SIG-M5 treated with dmso at 0.1 percent for 504 hours (cell line): ENCODE measurements at regions not wholly inside any gene's neighbourhood (a gene's known extent, or its start where the extent isn't known, plus 50 kb on each side); places are given as distances from the start of the nearest gene placed in this dataset.
"Not testable (repeated sequence)": the region's sequence is repeated elsewhere in the genome, so short reads cannot be mapped to it uniquely, and the experiment has no call there.

Source experiments
- DNase-seq: peaks from one replicate; lab custom pipeline; 2025; ENCODE audit not compliant: unreplicated experiment; lab: John Stamatoyannopoulos, UW

DNA sequence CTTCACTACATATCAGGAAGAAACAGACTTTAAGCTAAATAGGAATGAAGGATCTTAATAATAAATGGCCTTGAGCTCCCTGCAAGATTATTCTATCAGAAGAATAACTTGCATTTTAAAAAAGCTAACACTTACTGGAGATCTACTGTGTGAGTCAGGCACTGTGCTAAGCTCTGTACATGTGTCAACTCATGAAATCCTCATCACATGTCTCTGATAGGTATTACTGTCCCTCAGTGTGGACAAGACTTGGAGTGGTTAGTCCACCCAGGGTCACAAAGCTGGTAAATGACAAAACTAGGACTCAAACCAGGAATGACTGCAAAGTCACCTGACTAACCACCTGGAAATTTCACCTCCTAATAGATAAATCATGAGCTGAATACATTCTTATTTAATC is 57.1 kb upstream of the KCTD7 start:
- DNase-seq = no peak

DNA sequence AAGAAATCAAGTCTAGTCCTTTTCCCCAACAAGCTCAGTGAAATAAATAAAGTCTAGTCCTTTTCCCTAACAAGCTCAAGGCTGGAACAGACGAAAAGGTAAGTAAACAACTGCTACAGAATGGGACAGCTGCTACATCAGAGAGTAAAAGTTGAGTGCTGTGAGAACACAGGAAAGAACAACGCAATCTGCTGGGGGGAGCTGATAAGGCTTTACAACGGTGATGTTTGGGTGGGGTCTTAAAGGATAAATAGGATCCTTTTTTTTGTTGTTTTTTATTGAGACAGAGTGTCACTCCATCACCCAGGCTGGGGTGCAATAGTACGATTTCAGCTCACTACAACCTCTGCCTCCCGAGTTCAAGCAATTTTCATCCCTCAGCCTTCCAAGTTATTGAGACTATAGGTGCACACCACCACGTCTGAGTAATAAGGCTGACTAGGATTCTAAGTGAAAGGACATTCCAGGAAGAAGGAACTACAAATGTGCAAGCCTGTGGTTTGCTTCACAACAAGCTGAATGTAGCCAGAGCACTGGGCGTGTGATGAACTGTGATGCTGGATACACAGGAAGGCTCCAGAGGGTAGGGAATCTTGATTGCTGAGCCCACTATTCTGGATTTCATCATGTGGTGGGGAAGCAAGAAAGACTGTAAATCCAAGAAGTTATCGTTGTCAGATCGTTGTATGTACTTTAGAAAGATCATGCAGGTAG is 54.7 kb upstream of the KCTD7 start:
- DNase-seq = not testable (repeated sequence)

DNA sequence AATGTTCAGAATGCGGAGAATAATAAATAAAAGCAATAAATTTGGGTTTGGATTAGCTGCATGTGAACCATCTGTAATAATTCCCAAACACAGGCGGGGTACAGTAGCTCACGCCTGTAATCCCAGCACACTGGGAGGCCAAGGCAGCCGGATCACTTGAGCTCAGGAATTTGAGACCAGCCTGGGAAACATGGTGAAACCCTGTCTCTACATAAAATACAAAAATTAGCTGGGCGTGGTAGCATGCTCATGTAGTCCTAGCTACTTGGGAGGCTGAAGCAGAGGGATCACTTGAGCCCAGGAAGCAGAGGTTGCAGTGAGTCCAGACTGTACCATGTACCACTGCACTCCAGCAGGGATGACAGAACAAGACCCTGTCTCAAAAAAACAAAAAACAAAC is 53.9 kb upstream of the KCTD7 start:
- DNase-seq = not testable (repeated sequence)

DNA sequence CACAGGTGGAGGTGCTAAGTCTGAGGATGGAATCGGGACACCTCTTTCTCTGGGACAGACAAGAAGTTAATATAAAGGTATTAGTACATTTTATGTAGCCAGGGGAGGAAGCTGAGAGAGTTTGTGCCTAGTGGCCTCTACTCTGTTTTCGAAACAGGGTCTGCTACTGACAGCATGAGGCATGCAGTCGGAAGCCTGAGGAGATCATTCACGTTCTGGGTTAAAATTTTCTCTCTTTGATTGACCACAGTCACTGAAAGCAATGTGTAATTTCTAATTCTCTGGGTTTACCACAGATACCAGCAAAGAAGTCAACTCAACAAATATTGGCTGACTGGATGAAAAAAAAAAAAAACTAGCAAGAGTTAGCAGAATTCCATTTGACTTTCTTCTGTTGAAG is 53.3 kb upstream of the KCTD7 start:
- DNase-seq = no peak

DNA sequence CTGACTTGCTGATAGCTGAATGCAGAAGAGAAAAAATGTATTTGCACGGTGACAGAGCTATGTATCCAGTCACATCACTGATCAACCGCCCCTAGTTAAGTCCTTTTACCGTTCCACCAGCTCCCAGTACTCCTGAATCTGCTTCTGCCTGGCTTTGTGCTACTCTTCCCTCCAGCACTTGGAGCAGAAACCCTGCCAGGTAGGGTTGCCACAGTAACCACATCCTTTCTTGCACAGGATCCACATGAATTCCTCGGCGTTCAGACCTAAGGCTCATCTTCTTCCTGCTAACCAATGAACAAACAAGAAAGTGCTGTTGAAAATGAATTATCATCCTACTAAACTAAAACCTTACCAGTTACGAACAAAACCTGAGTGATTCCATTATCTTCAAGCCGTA is 52.0 kb upstream of the KCTD7 start:
- no peak for DNase-seq
